Embryonic facial prominence (tissue), 1 donor: ENCODE measurements at regions not wholly inside any gene's neighbourhood (a gene's known extent, or its start where the extent isn't known, plus 50 kb on each side); places are given as distances from the start of the nearest gene placed in this dataset.
"Not testable (repeated sequence)": the region's sequence is repeated elsewhere in the genome, so short reads cannot be mapped to it uniquely, and the experiment has no call there.

Experiments
- DNase-seq: peaks from one replicate; pipeline ENCODE4 v3.0.0-alpha.2; 2016; ENCODE audit errors: extremely low spot score

DNA sequence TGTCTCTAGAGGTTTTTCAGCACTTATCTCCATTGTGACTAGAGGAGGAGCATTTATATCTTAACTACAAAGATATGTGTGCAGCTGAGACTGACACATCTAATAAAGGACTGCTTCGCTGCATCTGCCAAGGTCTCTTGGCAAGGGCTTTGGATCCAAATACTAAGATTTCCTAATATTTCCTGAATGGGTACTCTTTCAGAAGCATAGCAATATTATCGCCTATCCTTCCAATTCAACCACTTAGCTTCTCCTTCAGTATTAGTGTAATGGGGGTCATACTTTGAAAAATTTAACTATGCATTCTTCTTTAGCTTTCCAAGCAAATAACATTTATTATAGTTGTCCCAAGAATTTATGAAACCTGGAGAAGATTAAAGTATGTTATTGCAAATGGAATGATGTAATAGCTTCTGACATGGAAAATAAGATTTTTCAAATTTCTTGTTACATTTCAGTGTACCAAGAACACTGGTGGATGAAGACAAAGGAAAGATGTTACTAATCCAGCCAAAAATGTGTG is 243.0 kb upstream of the PDE3A start:
- peak; percentile 20 for DNase-seq

DNA sequence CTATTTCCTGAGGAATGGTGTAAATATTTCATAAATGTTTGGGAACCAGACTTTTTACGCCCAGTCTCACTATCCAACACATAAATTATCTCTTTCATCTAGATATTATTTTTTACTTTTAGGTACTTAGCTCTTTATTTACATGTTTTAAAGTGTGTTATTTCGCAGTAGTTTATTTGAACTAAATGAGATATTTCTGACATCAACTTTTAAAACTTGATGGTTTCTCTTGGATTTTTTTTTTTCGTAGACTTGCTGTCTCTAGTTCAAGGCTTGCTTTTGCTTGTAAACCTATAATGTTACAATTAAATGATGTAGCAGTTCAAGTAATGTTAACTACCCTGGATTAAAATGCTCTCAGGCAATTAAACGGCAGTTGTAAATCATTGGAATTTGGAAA is 241.7 kb upstream of the PDE3A start:
- DNase-seq: no peak

DNA sequence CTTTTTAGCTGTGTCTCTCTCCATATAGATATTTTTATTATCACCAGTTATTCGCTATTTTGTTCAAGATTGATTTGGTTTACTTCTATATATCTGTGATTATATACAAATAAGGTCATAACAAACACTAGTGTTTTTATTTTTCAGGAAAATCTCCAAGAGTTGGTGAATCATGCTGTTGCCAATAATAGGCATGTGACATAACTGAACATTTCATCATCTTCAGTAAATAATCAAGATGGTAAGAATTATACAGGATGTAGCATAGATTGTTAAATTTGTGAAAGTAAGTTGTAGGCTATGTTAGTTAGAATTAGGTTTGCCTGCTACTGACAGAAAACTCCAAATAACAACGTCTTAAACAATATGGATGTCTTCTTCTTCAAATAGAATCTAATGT is 240.9 kb upstream of the PDE3A start:
- DNase-seq: no peak

DNA sequence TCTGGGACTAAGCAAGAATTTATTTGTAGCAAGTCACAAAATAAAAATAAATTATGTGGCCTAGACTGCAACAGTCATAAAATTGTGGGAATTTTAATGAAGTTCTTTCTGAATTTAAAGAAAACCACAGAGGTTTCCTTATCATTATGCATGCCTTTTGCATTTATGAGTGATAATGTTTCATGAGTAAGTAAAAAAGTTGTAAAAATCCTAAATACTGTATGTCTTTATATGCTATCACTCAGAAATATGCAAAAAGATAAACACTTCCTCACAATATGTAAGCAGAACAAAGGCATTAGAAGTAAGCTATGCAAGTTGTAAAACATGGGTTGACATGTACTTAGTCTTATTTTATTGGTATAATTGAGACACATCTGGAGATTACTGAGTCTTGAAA is 239.4 kb upstream of the PDE3A start:
- DNase-seq: no peak

DNA sequence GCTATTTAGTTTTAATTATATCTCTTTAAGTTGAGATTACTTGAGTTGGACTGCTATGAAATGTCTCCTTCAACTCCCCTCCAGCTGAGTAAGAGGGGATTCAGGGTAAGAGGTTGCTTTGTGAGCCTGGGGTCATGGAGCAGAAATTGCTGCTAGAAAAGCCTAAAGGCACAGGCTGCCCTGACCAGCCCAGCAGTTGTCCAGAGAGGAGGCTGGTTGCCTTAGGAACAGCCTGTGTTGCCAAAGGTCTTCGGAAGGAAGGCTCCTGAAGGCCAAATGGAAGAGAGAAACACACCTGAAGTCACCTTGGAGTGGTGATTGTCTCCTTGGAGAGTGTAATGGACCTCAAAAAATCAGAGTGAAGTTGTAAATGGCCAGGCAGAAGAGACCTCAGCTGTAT is 235.5 kb upstream of the PDE3A start:
- DNase-seq: no peak

DNA sequence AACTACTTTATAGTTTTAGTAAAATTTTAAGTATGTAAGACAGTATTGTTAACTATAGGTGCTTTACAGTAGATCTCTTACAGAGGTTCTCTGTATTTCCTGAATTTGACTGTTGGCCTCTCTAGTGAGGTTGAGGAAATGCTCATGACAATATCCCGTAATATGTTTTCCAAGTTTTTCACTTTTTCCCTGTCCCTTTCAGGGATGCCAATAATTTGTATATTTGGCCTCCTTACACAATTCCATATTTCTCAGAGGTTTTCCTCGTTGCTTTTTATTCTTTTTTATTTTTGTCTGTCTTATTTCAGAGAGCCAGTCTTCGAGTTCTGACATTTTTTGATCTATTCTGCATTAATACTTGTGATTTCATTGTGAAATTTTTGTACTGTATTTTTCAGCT is 233.7 kb upstream of the PDE3A start:
- DNase-seq: no peak

DNA sequence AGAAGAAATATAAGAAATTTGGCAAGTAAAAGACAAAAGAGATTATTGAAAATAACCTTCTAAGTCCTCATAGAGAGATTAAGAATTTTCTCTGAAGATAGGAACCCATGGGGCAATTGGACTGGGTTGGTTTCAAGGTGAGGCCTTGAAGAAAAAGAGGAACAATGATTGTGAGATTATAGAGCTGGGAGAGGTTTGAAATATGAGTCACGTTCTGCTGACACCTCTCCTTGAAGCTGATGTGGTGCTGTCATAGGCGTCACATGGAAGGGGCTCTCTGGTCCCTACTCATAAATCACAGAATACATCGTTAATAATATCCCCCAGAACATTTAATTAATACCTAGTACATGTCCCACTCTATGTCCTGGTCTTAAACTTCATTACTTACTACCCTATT is 227.6 kb upstream of the PDE3A start:
- DNase-seq: no peak

DNA sequence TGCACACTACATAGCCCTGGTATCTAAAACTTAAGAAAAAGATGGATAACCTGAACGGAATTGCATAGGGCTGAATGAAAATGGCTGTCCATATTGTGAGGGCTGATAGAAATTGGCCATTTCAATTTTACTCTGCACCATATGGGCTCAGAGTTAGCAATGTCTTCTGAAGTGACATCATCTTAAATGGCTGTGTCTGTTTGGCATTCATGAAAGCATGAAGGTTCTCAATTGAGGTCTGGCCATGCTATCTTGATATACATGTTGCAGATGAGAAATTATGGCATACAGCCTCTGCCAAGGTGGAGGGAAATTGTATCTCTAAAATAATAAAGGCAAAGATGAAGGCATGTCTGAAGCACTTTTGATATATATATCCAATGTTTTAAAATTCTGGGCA is 226.0 kb upstream of the PDE3A start:
- DNase-seq: no peak

DNA sequence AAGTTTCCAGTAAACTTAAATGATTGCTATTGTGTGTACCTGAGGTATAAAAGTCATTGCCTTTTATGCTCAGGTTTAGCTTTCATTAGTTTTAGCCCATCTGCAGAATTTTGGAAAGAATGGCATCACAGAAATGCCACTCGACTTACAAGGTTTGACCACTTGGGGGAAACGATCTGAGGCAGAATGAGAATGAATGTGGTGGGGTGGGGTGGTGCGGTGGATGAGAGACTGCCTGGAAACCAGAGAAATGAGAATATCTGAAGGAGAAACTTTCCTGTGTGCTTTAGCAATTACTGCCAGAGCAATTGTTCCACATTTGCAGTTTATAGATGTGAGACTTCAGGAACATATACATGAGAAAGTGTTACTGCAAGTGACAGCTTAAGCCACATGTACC is 225.4 kb upstream of the PDE3A start:
- DNase-seq: no peak

DNA sequence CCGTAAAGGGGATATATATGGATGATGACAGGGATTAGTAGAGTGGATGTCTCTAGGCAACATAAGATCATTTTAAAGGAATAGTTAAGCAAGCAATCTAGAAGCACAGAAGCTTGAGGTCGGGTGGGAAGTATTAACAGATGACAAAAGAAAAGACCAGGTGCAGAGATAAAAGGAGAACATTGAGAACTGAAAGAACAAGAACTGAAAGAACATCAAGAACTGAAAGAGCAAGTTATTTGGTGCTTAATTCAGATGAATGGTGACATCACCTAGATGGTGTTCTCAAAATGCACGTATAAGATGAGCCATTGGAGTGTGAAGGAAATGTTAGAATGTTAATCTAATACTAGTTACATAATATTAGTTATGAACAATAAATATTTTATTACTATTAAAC is 224.0 kb upstream of the PDE3A start:
- no peak for DNase-seq

DNA sequence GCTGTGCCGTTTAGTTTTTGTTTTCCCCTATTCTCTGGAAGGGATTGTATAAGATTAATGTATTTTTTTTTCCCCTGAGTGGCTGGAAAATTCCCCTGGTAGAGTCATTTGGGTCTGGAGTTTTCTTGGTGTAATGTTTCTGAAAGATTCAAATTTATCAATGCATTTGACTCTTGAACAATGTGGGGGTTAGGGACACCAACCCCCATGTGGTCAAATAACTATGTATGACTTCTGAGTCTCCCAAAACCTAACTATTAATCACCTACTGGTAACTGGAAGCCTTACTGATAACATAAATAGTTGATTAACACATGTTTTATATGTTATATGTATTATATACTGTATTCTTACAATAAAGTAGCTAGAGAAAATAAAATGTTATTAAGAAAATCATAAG is 220.1 kb upstream of the PDE3A start:
- no peak for DNase-seq

DNA sequence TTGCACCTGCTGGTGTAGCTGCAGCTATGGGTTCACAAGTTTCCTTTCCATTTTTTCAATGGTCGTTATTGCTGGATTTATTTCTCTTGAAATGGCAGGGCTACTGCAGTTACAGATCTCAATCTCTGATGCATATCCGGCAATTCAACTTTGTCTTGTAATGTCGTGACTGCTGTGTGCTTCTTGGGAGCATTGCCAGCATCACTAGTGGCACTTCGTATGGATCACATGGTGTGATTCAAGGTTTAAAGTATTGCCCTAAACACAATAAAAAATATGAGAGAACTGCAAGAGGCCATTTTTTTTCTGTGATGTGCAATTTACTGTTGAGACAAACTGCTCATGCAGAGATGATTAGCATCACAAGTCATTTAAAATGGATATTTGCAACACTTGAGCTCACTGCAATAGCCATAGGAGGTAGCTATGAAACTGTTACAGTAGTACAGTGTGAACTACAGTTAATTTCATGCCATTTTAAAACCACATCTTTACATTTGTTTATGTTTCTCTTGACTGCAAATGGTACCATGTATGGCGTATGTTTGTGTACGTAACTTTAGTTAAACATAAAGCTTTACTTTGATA is 217.4 kb upstream of the PDE3A start:
- DNase-seq: no peak

DNA sequence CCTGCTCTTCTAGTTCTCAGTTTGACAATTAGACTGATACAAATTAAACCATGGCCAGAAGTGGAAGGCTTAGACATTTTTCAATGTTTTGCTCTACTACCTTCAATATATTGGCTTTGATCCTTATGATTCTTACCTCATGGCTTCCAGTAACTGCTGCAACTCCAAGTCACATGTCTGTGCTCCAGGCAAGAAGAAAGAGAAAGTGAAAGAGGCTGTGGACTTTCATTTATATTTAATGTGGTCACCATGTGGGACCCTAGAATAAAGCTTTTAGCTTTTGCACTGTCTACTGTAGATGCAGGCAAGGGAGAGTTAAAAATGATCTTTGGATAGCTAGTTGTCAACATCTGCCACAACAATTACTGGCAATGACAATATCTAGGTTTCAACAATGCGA is 214.3 kb upstream of the PDE3A start:
- no peak for DNase-seq

DNA sequence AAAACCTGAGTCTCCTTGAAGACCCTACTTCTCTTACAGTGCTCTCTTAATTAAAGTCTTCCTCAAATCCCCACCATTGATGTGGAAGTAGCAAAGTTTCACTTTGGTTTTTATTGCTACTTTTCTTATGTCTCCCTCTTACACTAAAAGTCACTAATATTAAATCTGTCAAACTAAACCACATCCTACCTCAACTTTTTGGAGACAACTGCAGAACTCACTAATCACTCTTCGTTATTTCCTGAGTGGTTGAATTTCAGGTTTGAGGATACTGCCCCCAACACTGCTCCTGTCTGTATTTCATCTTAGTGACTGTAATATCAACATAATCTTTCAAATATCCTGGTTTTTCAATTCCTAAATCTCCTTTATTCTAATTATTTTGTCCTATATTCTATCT is 213.0 kb upstream of the PDE3A start:
- DNase-seq: no peak

DNA sequence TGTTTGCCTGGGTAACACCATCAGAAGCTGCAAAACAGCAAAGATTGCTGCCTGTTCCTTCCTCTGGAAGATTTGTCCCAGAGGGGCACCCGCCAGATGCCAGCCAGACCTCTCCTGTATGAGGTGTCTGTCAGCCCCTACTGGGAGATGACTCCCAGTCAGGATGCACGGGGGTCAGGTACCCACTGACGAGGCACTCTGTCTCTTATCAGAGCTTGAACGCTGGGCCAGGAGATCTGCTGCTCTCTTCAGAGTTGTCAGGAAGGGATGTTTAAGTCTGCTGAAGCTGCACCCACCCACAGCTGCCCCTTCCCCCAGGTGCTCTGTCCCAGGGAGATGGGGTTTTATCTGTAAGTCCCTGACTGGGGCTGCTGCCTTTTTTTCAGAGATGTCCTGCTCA is 207.4 kb upstream of the PDE3A start:
- DNase-seq: not testable (repeated sequence)

DNA sequence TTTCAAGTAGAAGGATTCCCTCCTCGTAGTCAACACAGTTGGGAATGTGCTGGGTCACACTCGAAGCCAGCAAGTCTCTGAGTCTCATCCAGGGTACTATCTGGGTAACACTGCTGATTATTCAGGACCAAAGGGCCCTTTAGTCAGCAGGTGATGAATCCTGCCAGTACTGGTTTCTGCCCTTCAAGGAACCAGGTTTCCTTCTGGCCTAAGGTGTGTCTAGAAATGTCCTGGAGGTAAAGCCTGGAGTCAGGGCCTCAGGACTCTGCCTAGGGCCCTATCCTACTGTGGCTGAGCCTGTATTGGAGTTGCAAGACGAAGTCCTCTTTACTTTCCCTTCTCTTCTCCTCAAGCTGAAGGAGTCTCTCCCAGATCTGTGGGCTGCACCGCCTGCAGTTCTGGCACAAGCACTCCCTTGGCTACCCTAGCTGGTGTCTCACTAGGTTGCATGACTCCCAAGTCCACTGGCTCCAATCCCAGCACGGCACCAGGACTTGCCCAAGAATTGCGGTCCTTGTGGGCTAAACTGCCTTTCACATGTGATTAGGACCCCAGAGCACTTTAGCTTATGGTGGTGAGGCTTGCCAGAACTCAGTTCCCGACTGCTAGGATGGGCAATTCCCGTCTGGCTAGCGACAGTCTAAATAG is 193.7 kb upstream of the PDE3A start:
- DNase-seq: no peak

DNA sequence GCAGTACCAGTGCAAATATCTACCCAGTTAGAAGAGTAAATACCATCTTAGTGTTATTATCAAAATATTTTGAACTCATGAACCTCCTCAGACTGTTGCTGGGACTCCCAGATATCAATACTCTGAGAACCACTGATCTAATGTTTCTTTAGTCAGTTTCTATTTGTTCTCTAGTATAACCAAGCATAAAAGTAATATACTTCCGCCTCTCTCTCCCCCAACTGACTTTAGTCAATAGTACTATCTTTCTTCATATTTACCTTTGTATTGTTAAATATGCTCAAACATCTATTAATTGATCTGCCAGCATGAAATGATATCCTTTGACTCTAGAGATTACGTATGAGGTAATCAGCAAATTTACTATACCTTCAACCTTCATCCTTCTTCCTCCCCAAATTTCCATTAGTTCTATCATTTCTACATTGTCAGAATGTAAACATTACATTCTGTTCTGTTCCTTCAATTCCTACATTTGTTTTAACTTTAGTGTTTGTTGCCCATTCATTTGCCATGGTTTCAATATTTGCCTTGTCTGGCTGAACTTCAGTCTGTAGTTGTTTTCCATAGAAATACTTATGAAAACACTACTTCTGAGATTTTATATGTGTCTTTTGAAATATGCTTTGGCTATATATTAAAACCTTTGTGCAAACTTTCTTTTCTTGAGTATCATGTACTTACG is 192.5 kb upstream of the PDE3A start:
- DNase-seq: no peak

DNA sequence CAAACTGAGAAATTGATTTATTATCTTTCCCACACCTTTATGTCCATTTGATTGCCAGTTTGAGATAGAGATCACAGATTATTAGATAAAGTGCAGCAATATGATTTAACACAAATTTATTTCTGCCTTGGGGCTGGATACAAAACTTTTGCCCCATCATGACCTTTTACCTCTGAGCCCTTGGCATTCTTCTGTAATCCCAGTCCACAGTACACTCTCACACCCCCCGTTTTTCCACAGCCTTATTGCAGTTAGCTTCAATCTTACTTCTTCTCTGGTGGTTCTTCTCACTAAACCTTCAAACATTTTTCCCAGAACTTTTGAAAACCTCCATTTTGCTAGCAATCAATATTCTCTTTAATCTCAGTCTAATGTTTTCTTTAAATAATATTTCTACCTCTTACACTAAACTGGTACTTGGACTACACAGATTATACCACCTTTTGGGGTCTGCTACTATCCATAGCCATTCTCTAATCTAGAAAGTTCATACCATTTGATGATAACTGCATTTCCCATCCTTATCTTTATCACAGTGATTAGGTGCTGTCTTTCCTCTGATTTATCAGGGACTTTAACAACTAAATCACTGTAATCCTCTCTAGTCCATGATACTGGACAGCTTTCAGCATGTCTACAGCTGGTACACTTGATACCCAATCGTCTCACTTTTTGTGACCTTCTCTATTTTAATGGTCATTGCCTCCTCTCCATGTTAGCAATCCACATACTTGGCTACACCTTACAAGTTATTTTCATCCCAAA is 186.7 kb upstream of the PDE3A start:
- no peak for DNase-seq

DNA sequence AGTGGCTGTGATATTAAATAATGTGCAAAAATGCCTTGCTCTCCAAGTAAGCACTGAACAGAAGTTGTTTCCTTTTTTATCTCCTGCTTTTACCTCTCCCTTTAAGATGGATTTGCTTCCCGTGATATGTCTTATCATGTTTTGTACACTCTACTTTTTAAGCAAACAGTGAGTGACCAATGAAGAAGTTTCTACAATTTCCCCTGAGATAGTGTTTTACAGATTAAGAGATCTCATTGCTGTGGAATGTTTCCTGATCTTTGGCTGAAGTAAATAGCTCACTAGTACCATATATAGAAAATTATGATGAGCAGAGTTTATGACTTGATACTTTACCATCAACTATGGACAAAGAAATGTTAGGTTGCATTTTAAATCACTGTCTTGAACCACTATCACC is 184.8 kb upstream of the PDE3A start:
- DNase-seq: no peak

DNA sequence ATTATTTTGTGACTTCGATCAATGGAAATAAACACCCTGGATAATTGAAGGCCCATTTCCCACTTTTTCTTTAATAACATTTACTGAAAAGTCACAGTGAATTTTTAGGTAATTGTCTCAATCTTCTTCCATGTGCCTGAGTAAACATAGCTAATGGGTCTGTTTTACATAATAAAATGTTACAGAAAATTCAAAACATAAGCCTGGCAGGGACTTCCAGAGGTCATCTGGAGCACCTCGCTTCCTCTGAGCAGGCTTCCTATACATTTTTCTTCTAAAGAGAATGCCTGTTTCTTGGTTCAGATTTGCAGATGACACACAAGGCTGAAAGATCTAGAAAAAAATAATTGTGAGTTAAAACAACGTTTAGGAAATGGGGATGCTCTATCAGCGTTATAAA is 183.8 kb upstream of the PDE3A start:
- no peak for DNase-seq

DNA sequence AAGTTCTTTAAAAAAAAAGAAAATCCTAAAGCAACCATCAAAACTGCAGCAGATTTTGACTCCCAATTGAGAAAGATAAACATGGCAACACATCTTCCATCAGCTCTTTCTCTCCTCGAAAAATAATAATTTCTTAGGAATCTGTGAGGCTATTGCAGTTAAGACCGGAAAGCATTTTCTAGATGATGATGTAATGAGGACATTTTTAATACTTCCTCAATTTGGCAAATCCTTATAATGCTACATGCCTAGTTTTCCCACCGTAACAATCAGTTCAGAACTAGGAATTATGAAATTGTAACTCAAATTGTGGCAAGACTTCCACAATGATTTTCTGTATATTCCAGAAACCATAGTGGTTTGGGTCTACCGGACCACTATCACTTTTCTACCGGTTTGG is 180.9 kb upstream of the PDE3A start:
- no peak for DNase-seq

DNA sequence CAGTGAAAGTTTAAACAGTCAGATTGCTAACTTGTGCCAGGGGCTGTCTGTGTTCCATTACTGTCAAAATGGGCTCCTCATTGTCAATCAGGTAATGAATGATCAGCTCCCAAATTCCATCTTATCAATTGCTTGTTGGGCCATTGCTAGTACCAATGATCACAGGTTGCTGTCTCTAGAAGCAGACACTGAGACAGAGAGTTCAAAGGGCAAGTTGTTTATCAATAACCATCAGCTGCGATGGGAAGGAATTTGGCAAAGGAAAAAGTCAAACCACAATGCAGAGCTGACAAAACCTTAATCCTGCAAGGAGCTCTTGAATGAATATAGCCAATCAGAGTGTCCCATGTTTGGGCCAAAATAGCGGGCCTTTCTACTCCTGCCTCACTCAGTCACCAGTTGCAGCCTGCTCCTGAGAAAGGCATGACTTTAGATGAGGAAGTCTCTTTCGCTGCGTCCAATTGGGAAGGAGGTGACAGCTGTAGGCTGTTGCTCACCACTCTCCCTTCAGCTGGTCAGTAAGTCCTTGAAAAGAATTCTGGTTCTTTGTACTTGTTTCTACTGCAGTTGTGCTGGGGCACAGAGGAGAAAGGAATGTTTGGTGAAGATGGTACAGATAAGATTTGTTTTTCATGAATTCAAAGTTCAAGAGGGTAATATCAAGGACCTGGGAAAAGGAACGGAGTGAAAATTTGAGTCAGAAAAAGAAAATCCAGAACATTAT is 179.2 kb upstream of the PDE3A start:
- DNase-seq: no peak
